ENCODE measurements at regions not wholly inside any gene's neighbourhood (a gene's known extent, or its start where the extent isn't known, plus 50 kb on each side); places are given as distances from the start of the nearest gene placed in this dataset.
A peak's percentile ranks its signal among the peaks of the same experiment; 100 is the strongest.

GRCh38 chr13:74024856-74025255 is 109.3 kb downstream of the KLF12 start:
- no peaks in the 10 kb centered on the region for H3K36me3 ChIP-seq
- no peak for DNase-seq (ENCODE audit: low read depth in 1 of 2, low spot score in 1 of 2)
- H3K27ac ChIP-seq, result peak overlapping the region; percentile 36
- no peaks in the 10 kb centered on the region for H3K9me3 ChIP-seq (ENCODE audit: low read depth)
- H3K27me3 ChIP-seq, result no peaks in the 10 kb centered on the region
- no peak for TF ChIP-seq CTCF (IDR thresholded peaks at IDR 0.05; ENCODE audit: low read depth, low read length)
- H3K4me1 ChIP-seq (ENCODE audit: low read depth), result peaks cover 49% of the 10 kb centered on the region
- no peak overlapping the region for H3K4me3 ChIP-seq

GRCh38 chr13:74024314-74024713 is 109.9 kb downstream of the KLF12 start:
- Histone ChIP-seq H3K9me3 (ENCODE audit: low read depth) (no peaks in the 10 kb centered on the region), H3K27ac (peak overlapping the region; percentile 36), H3K4me1 (ENCODE audit: low read depth) (peaks cover 44% of the 10 kb centered on the region), H3K27me3 (no peaks in the 10 kb centered on the region), H3K36me3 (no peaks in the 10 kb centered on the region), H3K4me3 (no peak overlapping the region)
- no peak for DNase-seq (ENCODE audit: low read depth in 1 of 2, low spot score in 1 of 2)
- TF ChIP-seq CTCF (IDR thresholded peaks at IDR 0.05; ENCODE audit: low read depth, low read length), result no peak

GRCh38 chr13:74023484-74023883 is 110.7 kb downstream of the KLF12 start:
- Histone ChIP-seq H3K27ac (no peak overlapping the region), H3K36me3 (no peaks in the 10 kb centered on the region), H3K4me1 (ENCODE audit: low read depth) (peaks cover 42% of the 10 kb centered on the region), H3K4me3 (no peak overlapping the region), H3K9me3 (ENCODE audit: low read depth) (no peaks in the 10 kb centered on the region), H3K27me3 (no peaks in the 10 kb centered on the region)
- TF ChIP-seq CTCF (IDR thresholded peaks at IDR 0.05; ENCODE audit: low read depth, low read length), result no peak
- DNase-seq (ENCODE audit: low read depth in 1 of 2, low spot score in 1 of 2), result no peak

GRCh38 chr13:74021505-74021904 is 112.7 kb downstream of the KLF12 start:
- no peak overlapping the region for H3K27ac ChIP-seq
- no peak for DNase-seq (ENCODE audit: low read depth in 1 of 2, low spot score in 1 of 2)
- no peak overlapping the region for H3K4me3 ChIP-seq
- peaks cover 25% of the 10 kb centered on the region for H3K4me1 ChIP-seq (ENCODE audit: low read depth)
- H3K36me3 ChIP-seq, result no peaks in the 10 kb centered on the region
- no peaks in the 10 kb centered on the region for H3K27me3 ChIP-seq
- no peaks in the 10 kb centered on the region for H3K9me3 ChIP-seq (ENCODE audit: low read depth)
- no peak for TF ChIP-seq CTCF (IDR thresholded peaks at IDR 0.05; ENCODE audit: low read depth, low read length)

- TF ChIP-seq CTCF (IDR thresholded peaks at IDR 0.05; ENCODE audit: low read depth, low read length), result no peak
- Histone ChIP-seq H3K27ac (no peak overlapping the region), H3K4me3 (no peak overlapping the region), H3K9me3 (ENCODE audit: low read depth) (no peaks in the 10 kb centered on the region), H3K36me3 (no peaks in the 10 kb centered on the region), H3K27me3 (no peaks in the 10 kb centered on the region), H3K4me1 (ENCODE audit: low read depth) (peaks cover 3% of the 10 kb centered on the region)
- no peak for DNase-seq (ENCODE audit: low read depth in 1 of 2, low spot score in 1 of 2)
Measured at GRCh38 chr13:74018062-74018431, 116.2 kb downstream of the KLF12 start.

Data from cardiac muscle cell (in vitro differentiated cells and primary cell).